Activated effector memory CD4-positive, alpha-beta T cell treated with Interleukin-2 at 50 U/mL for 16 hours (primary cell): ENCODE measurements at regions not wholly inside any gene's neighbourhood (a gene's known extent, or its start where the extent isn't known, plus 50 kb on each side); places are given as distances from the start of the nearest gene placed in this dataset.
"Not testable (repeated sequence)": the region's sequence is repeated elsewhere in the genome, so short reads cannot be mapped to it uniquely, and the experiment has no call there.

Source experiments
- DNase-seq: peaks from one replicate; pipeline ENCODE4 v3.0.0-alpha.2; 2020

DNA sequence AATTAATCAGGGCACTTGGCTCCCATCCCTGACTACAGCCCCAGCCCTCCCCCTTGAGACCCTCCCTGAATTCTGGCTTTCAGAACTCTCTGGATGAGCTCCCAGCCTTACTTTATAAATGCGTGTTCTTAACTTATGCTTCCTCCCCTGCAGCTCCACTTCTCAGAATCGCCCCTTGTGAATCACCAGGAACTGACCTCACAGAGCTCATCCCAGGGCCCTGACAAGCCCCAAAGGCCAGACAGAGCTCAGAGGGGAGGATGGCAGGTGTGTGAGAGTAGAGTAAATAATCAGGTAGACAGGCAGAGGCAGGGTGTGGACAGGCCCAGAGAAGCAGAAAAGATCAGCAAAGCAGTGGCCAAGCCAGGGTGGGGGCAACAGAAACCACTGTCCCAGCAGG is 68.2 kb upstream of the FOXN3 start:
- DNase-seq, result no peak

DNA sequence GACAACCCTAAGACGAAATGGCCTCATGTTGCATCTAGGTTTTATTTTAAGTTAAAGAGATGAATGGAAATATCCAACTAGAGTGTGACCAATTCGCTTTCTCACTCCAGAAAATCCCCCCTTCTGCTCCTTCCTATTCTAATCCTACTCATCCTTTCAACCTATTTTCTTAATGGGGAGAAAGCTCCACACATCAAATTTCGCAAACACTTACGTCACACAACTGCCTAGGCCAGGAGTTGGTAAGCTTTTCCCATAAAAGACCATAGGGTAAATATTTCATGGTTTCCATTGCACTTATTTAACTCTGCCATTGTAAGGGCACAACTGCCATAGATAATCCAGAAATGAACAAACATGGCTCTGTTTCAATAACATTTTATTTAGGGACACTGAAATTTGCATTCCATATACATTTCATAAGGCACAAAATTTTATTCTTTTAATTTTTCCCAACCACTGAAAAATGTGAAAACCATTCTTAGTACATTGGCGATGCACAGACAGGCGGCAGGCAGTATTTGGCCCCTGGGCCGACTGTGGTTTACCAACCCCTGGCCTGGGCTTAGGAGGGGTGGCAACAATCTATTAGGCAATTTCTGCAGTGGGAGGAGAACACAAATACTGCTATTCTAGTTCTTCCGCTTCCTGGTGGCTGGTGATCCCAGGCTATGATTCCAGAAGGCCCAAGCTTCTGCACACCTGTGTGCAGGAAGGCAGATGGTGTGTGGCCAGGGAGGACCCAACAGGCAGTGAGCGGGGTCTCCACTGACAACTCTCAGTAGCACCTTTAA is 67.2 kb upstream of the FOXN3 start:
- no peak for DNase-seq

DNA sequence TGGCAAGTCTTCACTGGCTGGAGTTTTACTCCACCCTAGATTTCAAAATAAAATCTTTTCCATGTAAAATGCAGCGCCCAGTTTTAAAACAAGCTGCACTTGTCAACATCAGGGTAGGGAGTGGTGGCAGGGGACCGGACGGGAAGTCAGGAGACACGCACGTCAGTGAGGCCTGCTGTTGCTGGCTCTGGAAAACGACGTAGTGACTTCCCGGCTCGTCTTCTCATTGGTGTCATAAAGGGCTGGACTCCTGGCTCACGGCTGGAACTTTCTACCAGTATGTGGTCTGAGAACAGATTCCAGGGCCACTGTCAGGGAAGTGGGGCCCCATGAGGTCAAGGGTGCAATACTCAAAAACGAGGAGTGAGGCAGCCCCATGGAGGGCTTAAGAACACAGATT is 64.2 kb upstream of the FOXN3 start:
- no peak for DNase-seq

DNA sequence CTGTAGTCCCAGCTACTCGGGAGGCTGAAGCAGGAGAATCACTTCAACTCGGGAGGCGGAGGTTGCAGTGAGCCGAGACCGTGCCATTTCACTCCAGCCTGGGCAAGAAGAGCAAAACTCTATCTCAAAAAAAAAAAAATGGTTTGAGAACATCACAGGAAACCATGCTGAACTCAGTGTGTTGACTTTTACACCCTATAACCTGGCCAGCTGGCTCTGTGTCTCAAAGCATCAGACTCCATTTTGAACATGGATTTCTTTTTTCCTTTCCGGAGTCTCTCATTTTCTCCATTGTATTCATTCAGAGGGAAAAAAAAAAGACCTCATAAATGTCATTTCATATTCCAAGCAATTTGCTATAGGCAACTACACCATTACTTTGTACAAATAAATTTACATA is 63.2 kb upstream of the FOXN3 start:
- no peak for DNase-seq

DNA sequence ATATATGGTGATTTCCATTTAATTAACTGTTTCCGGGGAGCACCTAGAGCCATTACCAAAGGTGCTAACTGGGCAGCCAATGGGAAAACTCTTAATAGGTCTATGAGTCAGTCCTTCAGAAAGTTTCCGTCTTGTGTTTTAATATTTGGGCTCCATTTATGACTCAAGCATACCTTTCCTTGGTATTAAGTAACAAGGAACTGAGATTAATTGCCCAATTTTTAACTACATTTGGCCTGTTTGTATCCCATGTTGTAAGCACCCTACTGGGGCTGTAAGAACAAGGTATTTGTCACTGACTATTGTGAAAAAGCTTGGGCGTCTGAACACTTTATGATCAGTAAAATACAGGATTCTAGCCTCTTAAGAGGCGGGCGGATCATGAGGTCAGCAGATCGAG is 62.8 kb upstream of the FOXN3 start:
- DNase-seq, result no peak

DNA sequence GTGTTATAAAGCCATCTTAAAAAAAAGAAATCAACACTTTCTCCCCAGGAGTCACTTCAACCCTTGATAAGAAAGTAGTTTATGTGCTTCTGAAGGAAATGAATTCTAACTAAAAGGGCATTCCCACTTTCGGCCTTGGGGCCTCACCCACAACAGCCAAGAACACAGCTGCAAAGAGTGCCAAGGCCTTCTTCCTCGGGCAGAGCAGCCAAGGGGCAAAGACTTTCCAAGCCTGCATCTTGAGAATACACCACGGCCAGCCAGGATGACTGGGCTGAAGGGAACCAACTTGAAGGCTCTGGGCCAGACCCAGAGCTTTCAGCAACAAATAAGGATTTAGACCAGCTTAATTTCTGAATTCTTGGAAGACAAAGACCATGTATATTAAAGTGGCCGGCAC is 60.4 kb upstream of the FOXN3 start:
- DNase-seq, result no peak

DNA sequence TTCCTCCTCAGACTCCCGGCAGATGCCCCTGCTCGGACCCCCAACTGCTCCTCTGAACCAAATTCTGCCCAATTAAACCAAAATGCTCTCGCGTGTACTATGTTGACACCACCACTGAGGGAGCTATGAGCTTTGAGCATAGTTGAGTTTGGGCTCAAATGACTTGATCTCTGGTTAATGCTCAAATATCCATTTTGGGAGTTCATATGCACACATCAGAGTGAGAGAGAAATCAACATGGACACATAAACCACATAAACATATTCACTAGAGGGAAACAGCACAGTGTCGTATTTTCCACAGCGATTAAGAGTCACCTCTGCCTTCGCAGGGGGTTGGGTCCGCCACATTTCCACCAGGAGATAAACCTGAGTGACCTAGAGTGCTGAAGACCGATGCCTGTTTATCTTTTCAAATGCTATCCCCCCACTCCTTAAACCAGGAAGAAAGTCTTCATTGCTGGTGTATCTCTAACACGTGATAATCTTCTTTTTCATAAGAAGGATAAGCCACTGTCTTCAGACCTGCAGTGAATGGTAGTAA is 59.4 kb upstream of the FOXN3 start:
- DNase-seq, result no peak

DNA sequence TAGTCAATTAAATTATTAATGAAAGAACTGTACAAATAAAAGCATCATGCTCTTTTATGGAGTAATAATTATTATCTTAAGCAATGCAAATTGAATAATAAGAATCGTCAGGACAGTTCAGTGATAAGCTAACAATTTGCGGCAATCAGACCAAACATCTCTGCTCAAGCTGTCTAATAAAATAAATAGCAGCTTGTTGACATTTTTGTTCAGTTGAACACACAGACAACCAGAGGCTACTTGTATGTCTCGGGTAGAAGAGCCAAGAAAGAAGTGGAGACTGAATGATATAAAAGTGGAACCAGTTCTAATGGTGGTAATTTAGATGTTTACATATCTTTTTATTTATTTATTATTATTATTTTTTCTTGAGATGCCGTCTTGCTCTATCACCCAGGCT is 57.4 kb upstream of the FOXN3 start:
- DNase-seq, result no peak

DNA sequence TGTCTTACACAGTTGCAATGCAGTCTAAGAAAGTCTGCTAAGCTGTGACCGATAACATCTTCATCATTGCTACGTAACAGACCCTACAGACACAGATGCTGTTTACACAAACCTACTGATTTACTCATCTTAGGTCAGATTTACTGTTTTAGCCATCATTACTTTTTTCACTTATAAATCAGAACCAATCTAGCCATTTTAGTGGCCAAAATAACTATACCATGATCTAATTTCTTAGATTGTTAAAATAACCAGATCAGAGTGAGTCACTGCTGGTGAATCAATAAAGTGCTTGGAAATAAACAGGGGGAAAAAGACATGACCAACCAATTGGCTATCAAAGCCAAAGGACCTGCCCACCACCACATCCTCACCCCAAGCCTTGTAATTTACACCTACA is 57.0 kb upstream of the FOXN3 start:
- no peak for DNase-seq

DNA sequence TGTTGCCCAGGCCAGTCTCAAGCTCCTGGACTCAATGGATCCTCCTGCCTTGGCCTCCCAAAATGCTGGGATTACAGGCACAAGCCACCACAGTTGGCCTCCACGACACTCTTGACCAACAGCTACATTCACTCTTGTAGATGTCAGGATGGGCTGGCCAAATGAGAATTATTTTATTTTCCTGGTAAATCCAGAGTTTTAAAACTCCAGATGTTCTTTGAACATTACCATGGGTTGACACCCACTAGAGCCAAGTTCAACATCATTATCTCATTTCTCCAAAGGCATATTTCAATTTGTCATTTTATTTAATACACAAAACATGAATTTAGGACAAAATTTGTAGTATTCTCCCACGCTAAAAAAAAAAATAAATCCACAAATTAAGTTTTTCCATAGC is 56.5 kb upstream of the FOXN3 start:
- DNase-seq, result no peak

DNA sequence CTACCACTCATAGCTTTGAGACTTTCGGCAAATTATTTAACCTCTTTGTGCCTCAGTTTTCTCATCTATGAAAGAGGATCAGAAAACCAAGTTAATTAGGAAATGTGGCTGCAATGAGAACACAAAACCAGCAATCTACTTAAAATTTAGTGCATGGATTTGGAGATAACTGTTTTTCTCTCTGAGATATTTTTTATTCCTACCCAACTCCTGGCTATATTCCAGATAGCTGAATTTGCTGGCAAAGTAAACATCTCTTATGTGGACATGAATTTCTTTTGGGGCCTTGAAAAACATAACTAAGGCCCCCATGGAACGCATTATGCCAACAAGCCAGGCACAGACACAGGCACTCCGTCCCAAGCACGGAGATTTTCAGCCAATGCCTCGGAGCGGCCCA is 53.4 kb upstream of the FOXN3 start:
- no peak for DNase-seq

DNA sequence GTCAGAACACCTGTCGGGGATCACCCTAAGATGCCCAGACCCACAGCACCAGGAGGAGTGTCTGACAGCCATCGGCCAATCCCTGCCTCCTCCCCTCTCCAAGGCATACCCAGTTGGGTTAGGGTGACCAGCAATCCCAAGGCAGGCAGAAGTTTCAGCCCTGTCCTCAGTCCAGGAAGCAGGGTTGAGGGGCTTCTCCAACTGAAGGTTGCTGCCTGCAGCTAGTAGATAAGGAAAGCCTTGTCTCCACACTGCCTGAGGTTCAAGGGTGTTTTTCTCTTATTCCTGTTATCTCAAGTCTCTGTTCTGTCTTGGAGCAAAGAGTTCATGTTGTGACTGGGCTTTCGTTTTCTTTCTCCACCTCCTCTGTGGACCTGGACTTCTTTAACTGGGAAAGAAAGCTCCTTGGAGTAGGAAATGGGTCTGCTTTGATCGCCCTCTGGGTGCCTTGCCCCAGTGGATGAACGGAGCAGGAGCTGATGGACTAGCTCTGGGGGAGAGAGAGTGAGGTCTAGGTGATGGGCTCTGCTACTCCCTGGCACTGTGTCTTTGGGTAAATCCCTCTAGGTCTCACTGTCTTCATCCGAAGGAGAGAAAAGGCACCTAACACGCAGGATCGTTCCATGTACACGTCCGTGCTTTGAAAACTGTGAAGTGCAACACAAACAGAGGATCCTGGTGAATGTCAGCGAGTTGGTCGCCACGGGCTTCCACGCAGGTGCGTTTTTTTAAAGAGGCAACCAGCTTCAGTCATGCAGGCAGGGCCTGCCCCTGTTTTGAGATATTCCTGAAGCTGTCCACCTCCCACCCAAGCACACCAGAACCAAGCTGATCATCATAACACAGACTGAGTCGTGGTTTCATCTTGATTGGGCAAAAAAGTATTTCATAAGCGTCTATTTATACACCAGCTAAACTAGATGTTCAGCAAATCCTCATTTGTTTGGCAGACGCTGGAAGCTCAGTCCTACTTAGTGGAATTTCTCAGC is 52.5 kb upstream of the FOXN3 start:
- no peak for DNase-seq

DNA sequence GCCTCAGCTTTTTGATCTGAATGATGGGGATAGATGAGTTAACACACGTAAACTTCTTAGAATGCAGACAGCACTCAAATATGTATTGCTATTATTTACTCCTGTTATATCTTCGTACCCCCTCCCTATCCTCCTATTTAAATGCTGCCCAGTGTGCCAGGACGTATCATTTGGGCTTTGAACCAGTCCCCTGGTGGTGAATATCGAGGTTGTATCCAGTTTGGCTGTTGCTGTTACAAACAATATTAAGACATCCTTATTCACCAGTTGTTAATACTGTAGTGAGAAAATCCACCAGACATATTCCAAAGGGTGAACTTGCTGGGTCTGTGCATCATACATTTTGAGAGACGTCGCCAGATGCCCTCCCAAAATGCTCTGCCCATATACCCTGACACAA is 51.5 kb upstream of the FOXN3 start:
- no peak for DNase-seq

DNA sequence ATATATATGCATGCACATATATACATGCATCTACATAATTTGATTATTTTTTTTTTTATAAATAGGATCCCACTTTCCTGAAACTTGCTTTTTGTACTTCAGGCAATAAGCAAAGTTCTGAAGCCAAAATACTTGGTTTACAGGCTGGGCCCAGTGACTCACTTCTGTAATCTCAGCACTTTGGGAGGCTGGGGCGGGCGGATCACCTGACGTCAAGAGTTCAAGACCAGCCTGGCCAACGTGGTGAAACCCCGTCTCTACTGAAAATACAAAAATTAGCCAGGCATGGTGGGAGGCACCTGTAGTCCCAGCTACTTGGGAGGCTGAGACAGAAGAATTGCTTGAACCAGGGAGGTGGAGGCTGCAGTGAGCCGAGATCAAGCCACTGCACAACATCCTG is 51.0 kb upstream of the FOXN3 start:
- not testable (repeated sequence) for DNase-seq

DNA sequence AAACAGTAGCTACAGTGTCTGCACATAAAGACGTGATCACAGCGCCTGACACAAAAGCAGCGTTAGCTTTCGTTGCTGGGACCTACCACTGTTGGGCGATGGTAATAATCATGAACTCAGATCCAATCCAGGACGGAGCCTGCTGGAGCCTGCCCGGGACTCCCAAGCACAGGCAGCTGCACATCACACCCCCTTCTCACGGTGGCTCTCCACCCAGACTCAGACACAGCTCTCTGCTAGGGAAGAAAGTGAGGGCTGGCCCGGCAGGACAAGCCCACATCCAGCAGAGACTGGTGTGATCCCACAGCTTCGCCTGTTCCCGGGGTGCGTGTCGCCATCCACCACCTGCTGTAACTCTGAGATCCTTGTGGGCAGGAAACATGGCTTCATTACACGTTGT is 49.9 kb upstream of the FOXN3 start:
- no peak for DNase-seq
